Stomach (tissue), 8 donors: ENCODE measurements at regions not wholly inside any gene's neighbourhood (a gene's known extent, or its start where the extent isn't known, plus 50 kb on each side); places are given as distances from the start of the nearest gene placed in this dataset.

Experiments used
- DNase-seq, 2 donors: peaks; one replicate each; pipeline versions ENCODE4 v3.0.0 to v3.0.0-alpha.2; 2013 to 2019
- H3K27ac ChIP-seq, 5 donors: fragments of 200-600 bp in 4 of 5; sonication (generic) in 4 of 5; one replicate each; pipeline ENCODE4 v1.5.1; 2013 to 2019; ENCODE audit warnings: mild to moderate bottlenecking in 1 of 5, moderate library complexity in 1 of 5
- H3K27me3 ChIP-seq, 3 donors: fragments of 200-600 bp; sonication (generic); one replicate each; pipeline ENCODE4 v1.5.1; 2017 to 2019; ENCODE audit warnings: mixed run types in 1 of 3
- H3K36me3 ChIP-seq, 4 donors: fragments of 200-600 bp; sonication (generic); 1 replicate in 3 of 4; 2 replicates in 1 of 4; pipeline ENCODE4 v1.5.1; 2016 to 2019
- H3K4me1 ChIP-seq, 4 donors: fragments of 200-600 bp; sonication (generic); one replicate each; pipeline ENCODE4 v1.5.1; 2016 to 2019
- H3K4me3 ChIP-seq, 4 donors: fragments of 200-600 bp; sonication (generic) in 3 of 4; one replicate each; pipeline ENCODE4 v1.5.1; 2016 to 2019; ENCODE audit warnings: mild to moderate bottlenecking in 1 of 4
- H3K9me3 ChIP-seq, 4 donors: fragments of 200-600 bp; sonication (generic); one replicate each; pipeline ENCODE4 v1.5.1; 2016 to 2019
- CTCF ChIP-seq, 7 experiments: fragments of 450-650 bp in 4 of 7; fragments of 200-600 bp in 3 of 7; sonication (generic) in 3 of 7; IDR thresholded peaks; one replicate each; pipeline ENCODE4 v1.5.1; 2016 to 2019; ENCODE audit warnings: antibody characterized with exemption in 7 of 7, control low read depth in 2 of 7, mild to moderate bottlenecking in 1 of 7
- EP300 ChIP-seq: sonication (generic); formaldehyde crosslinking; IDR thresholded peaks from one replicate; pipeline ENCODE4 v1.6.1; 2017; ENCODE audit warnings: antibody characterized with exemption
- POLR2A ChIP-seq, 4 donors: fragments of 450-650 bp; IDR thresholded peaks; one replicate each; pipeline ENCODE4 v1.6.1; 2016; ENCODE audit warnings: antibody characterized with exemption in 4 of 4, control low read depth in 2 of 4, mild to moderate bottlenecking in 1 of 4, moderate library complexity in 1 of 4
- POLR2AphosphoS5 ChIP-seq, 3 donors: sonication (generic); formaldehyde crosslinking; IDR thresholded peaks; one replicate each; pipeline ENCODE4 v1.6.1; 2016; ENCODE audit warnings: antibody characterized with exemption in 3 of 3
- WGBS, 5 donors: extraction: QIAGEN DNeasy Blood & Tissue Kit in 3 of 5; methylation state at CpG; one replicate each; pipeline versions ENCODE4 v1.1.5 to v1.1.7; 2013 to 2018; 5-methylcytosine and 5-hydroxymethylcytosine counted together
- intact Hi-C: fragments of 100-400 bp; cut with DNase I; formaldehyde crosslinking; loops from one replicate; pipeline ENCODE4 v1.15.1; 2023; ENCODE audit warnings: low total_unique reads
- donor health status: healthy with polysubstance abuse.
- donor health status: Bipolar disorder and iron deficiency.
- donor health status: healthy.

GRCh38 chr12:124642105-124642504 is 74.7 kb upstream of the NCOR2 start:
- no peaks in the 10 kb centered on the region for H3K36me3 ChIP-seq
- DNase-seq = no peak
- H3K27me3 ChIP-seq = no peaks in the 10 kb centered on the region
- WGBS, 5 donors = 89 to 95% (median 94%) methylated on average over 8 of the region's 8 CpGs
- H3K9me3 ChIP-seq = no peaks in the 10 kb centered on the region
- no peak overlapping the region for H3K4me3 ChIP-seq
- peaks cover 6 to 20% (median 12%) of the 10 kb centered on the region in 4 donors for H3K4me1 ChIP-seq
- TF ChIP-seq POLR2A (IDR thresholded peaks at IDR 0.05) = no peak
- no peak for TF ChIP-seq EP300
- TF ChIP-seq POLR2AphosphoS5 (IDR thresholded peaks at IDR 0.05) = no peak
- TF ChIP-seq CTCF (IDR thresholded peaks at IDR 0.05) = no peak
- intact Hi-C loops = no loop called here
- no peak overlapping the region for H3K27ac ChIP-seq

DNA sequence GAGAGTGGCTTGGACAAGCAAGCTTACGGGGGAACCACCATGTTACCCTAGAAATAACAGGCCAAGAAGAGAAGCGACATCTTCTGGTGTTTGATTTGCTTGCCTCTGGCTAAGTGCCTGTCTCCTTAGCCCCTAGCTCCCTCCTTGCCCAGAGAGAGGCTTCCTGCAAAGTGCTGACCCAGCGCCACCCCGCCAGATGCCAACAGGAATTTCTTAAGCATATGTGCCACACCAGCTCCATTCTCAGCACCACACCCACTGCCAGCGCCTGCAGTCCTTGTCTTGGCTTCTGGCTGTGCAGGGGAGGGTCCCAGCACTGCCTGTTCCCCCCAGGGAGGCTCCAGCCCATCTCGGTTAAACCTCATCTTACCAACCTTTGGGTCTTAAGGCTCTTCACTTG is 74.2 kb upstream of the NCOR2 start:
- intact Hi-C loops = no loop called here
- no peaks in the 10 kb centered on the region for H3K27me3 ChIP-seq
- H3K4me1 ChIP-seq = peaks cover 6 to 21% (median 13%) of the 10 kb centered on the region in 4 donors
- 73 to 91% (median 81%) methylated on average over 6 of the region's 6 CpGs for WGBS, 5 donors
- no peak overlapping the region for H3K4me3 ChIP-seq
- H3K36me3 ChIP-seq = no peaks in the 10 kb centered on the region
- DNase-seq = no peak
- TF ChIP-seq CTCF (IDR thresholded peaks at IDR 0.05) = no peak
- no peak for TF ChIP-seq POLR2A (IDR thresholded peaks at IDR 0.05)
- no peak for TF ChIP-seq POLR2AphosphoS5 (IDR thresholded peaks at IDR 0.05)
- TF ChIP-seq EP300 = no peak
- no peak overlapping the region for H3K27ac ChIP-seq
- H3K9me3 ChIP-seq = no peaks in the 10 kb centered on the region

DNA sequence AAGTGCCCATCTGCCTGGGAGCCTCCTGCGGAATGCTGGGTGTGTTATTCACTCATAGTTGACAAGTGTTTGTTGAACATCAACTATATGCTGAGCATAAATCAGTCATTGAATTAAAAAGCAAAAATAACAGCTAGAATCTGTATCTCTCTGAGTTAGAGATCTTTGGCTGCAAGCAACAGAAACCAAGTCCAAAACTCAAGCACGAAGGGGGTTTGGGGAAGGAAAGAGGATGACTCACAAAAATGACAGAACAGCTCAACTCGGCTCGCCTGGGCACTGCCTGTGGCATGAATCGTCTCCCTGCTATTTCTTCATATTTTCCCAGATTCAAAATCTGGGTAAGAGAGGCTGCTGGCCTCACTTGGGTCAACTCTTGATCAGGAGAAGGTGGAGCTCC is 72.6 kb upstream of the NCOR2 start:
- DNase-seq = no peak
- Histone ChIP-seq H3K9me3 (no peaks in the 10 kb centered on the region), H3K4me3 (no peak overlapping the region), H3K27ac (no peak overlapping the region), H3K27me3 (no peaks in the 10 kb centered on the region), H3K4me1 (peaks cover 0 to 24% (median 10%) of the 10 kb centered on the region in 4 donors), H3K36me3 (no peaks in the 10 kb centered on the region)
- TF ChIP-seq EP300 = no peak
- no peak for TF ChIP-seq POLR2AphosphoS5 (IDR thresholded peaks at IDR 0.05)
- no peak for TF ChIP-seq POLR2A (IDR thresholded peaks at IDR 0.05)
- TF ChIP-seq CTCF (IDR thresholded peaks at IDR 0.05) = no peak
- WGBS, 5 donors = 61 to 75% (median 65%) methylated on average over 5 of the region's 5 CpGs
- intact Hi-C loops = no loop called here

GRCh38 chr12:124639122-124639806 is 71.9 kb upstream of the NCOR2 start:
- DNase-seq = no peak
- Histone ChIP-seq H3K27me3 (no peaks in the 10 kb centered on the region), H3K4me3 (no peak overlapping the region), H3K36me3 (no peaks in the 10 kb centered on the region), H3K4me1 (peaks cover 0 to 24% (median 10%) of the 10 kb centered on the region in 4 donors), H3K9me3 (no peaks in the 10 kb centered on the region), H3K27ac (no peak overlapping the region)
- WGBS, 5 donors = 59 to 69% (median 63%) methylated on average over 6 of the region's 6 CpGs
- intact Hi-C loops = no loop called here
- TF ChIP-seq EP300 (no peak), POLR2AphosphoS5 (IDR thresholded peaks at IDR 0.05) (no peak), CTCF (IDR thresholded peaks at IDR 0.05) (no peak), POLR2A (IDR thresholded peaks at IDR 0.05) (no peak)
